ENCODE measurements at regions not wholly inside any gene's neighbourhood (a gene's known extent, or its start where the extent isn't known, plus 50 kb on each side); places are given as distances from the start of the nearest gene placed in this dataset.
"Not testable (repeated sequence)": the region's sequence is repeated elsewhere in the genome, so short reads cannot be mapped to it uniquely, and the experiment has no call there.

GRCh38 chr16:6735631-6736030, 597.0 kb upstream of the RBFOX1 start:
- no peaks in the 10 kb centered on the region for H3K36me3 ChIP-seq (ENCODE audit: insufficient read depth, low read length)
- DNase-seq (ENCODE audit: low read depth, low spot score): no peak

GRCh38 chr16:6732166-6732565, 600.5 kb upstream of the RBFOX1 start:
- no peak overlapping the region for H3K27ac ChIP-seq
- TF ChIP-seq FOXP2 (optimal IDR thresholded peaks at IDR 0.05; ENCODE audit: control extremely low read depth, extremely low read length, insufficient read depth) (no peak), EZH2 (IDR thresholded peaks at IDR 0.05) (no peak), POLR2AphosphoS5 (IDR thresholded peaks at IDR 0.05; ENCODE audit: borderline replicate concordance, low read depth, low read length) (no peak)

More at GRCh38 chr16:6735631-6736030, 597.0 kb upstream of the RBFOX1 start:
- Histone ChIP-seq H3K9me3 (ENCODE audit: low read depth, low read length) (no peaks in the 10 kb centered on the region), H3K4me3 (no peak overlapping the region), H3K27ac (no peak overlapping the region), H3K9ac (ENCODE audit: insufficient read length) (no peak overlapping the region)
- TF ChIP-seq FOXP2 (optimal IDR thresholded peaks at IDR 0.05; ENCODE audit: control extremely low read depth, extremely low read length, insufficient read depth): no peak
- TF ChIP-seq EZH2 (IDR thresholded peaks at IDR 0.05): no peak
- TF ChIP-seq POLR2AphosphoS5 (IDR thresholded peaks at IDR 0.05; ENCODE audit: borderline replicate concordance, low read depth, low read length): no peak

GRCh38 chr16:6728381-6728780, 604.3 kb upstream of the RBFOX1 start:
- H3K4me3 ChIP-seq: no peak overlapping the region
- H3K9me3 ChIP-seq (ENCODE audit: low read depth, low read length): no peaks in the 10 kb centered on the region
- no peaks in the 10 kb centered on the region for H3K36me3 ChIP-seq (ENCODE audit: insufficient read depth, low read length)
- no peak for DNase-seq (ENCODE audit: low read depth, low spot score)
- H3K27ac ChIP-seq: no peak overlapping the region
- no peak for TF ChIP-seq FOXP2 (optimal IDR thresholded peaks at IDR 0.05; ENCODE audit: control extremely low read depth, extremely low read length, insufficient read depth)
- no peak for TF ChIP-seq POLR2AphosphoS5 (IDR thresholded peaks at IDR 0.05; ENCODE audit: borderline replicate concordance, low read depth, low read length)
- TF ChIP-seq EZH2 (IDR thresholded peaks at IDR 0.05): no peak
- H3K9ac ChIP-seq (ENCODE audit: insufficient read length): no peak overlapping the region

More at GRCh38 chr16:6732166-6732565, 600.5 kb upstream of the RBFOX1 start:
- Histone ChIP-seq H3K36me3 (ENCODE audit: insufficient read depth, low read length) (no peaks in the 10 kb centered on the region), H3K9me3 (ENCODE audit: low read depth, low read length) (no peaks in the 10 kb centered on the region), H3K9ac (ENCODE audit: insufficient read length) (no peak overlapping the region), H3K4me3 (no peak overlapping the region)
- no peak for DNase-seq (ENCODE audit: low read depth, low spot score)

GRCh38 chr16:6726621-6727020, 606.0 kb upstream of the RBFOX1 start:
- Histone ChIP-seq H3K9me3 (ENCODE audit: low read depth, low read length) (no peaks in the 10 kb centered on the region), H3K9ac (ENCODE audit: insufficient read length) (no peak overlapping the region), H3K27ac (no peak overlapping the region), H3K4me3 (no peak overlapping the region), H3K36me3 (ENCODE audit: insufficient read depth, low read length) (no peaks in the 10 kb centered on the region)
- TF ChIP-seq FOXP2 (optimal IDR thresholded peaks at IDR 0.05; ENCODE audit: control extremely low read depth, extremely low read length, insufficient read depth) (no peak), EZH2 (IDR thresholded peaks at IDR 0.05) (no peak), POLR2AphosphoS5 (IDR thresholded peaks at IDR 0.05; ENCODE audit: borderline replicate concordance, low read depth, low read length) (no peak)
- no peak for DNase-seq (ENCODE audit: low read depth, low spot score)

GRCh38 chr16:6725634-6726331, 606.9 kb upstream of the RBFOX1 start:
- Histone ChIP-seq H3K4me3 (no peak overlapping the region), H3K9me3 (ENCODE audit: low read depth, low read length) (no peaks in the 10 kb centered on the region), H3K27ac (no peak overlapping the region), H3K9ac (ENCODE audit: insufficient read length) (no peak overlapping the region), H3K36me3 (ENCODE audit: insufficient read depth, low read length) (no peaks in the 10 kb centered on the region)
- TF ChIP-seq FOXP2 (optimal IDR thresholded peaks at IDR 0.05; ENCODE audit: control extremely low read depth, extremely low read length, insufficient read depth) (no peak), EZH2 (IDR thresholded peaks at IDR 0.05) (no peak), POLR2AphosphoS5 (IDR thresholded peaks at IDR 0.05; ENCODE audit: borderline replicate concordance, low read depth, low read length) (no peak)
- DNase-seq (ENCODE audit: low read depth, low spot score): no peak

- not testable (repeated sequence) for H3K4me3 ChIP-seq
Measured at GRCh38 chr16:6725206-6725605, 607.4 kb upstream of the RBFOX1 start.

GRCh38 chr16:6722786-6723185, 609.9 kb upstream of the RBFOX1 start:
- TF ChIP-seq POLR2AphosphoS5 (IDR thresholded peaks at IDR 0.05; ENCODE audit: borderline replicate concordance, low read depth, low read length) (no peak), EZH2 (IDR thresholded peaks at IDR 0.05) (no peak), FOXP2 (optimal IDR thresholded peaks at IDR 0.05; ENCODE audit: control extremely low read depth, extremely low read length, insufficient read depth) (no peak)
- H3K36me3 ChIP-seq (ENCODE audit: insufficient read depth, low read length): no peaks in the 10 kb centered on the region
- H3K9ac ChIP-seq (ENCODE audit: insufficient read length): no peak overlapping the region
- no peaks in the 10 kb centered on the region for H3K9me3 ChIP-seq (ENCODE audit: low read depth, low read length)
- no peak overlapping the region for H3K4me3 ChIP-seq
- H3K27ac ChIP-seq: no peak overlapping the region
- no peak for DNase-seq (ENCODE audit: low read depth, low spot score)

More at GRCh38 chr16:6725206-6725605, 607.4 kb upstream of the RBFOX1 start:
- H3K9ac ChIP-seq (ENCODE audit: insufficient read length); H3K27ac ChIP-seq; H3K9me3 ChIP-seq (ENCODE audit: low read depth, low read length); DNase-seq (ENCODE audit: low read depth, low spot score); H3K36me3 ChIP-seq (ENCODE audit: insufficient read depth, low read length): not testable (repeated sequence)

GRCh38 chr16:6714510-6714909, 618.1 kb upstream of the RBFOX1 start:
- Histone ChIP-seq H3K9ac (ENCODE audit: insufficient read length) (no peak overlapping the region), H3K9me3 (ENCODE audit: low read depth, low read length) (no peaks in the 10 kb centered on the region), H3K27ac (no peak overlapping the region), H3K4me3 (no peak overlapping the region), H3K36me3 (ENCODE audit: insufficient read depth, low read length) (no peaks in the 10 kb centered on the region)
- no peak for DNase-seq (ENCODE audit: low read depth, low spot score)
- no peak for TF ChIP-seq EZH2 (IDR thresholded peaks at IDR 0.05)
- TF ChIP-seq POLR2AphosphoS5 (IDR thresholded peaks at IDR 0.05; ENCODE audit: borderline replicate concordance, low read depth, low read length): no peak
- TF ChIP-seq FOXP2 (optimal IDR thresholded peaks at IDR 0.05; ENCODE audit: control extremely low read depth, extremely low read length, insufficient read depth): no peak

- H3K4me3 ChIP-seq: no peak overlapping the region
- H3K9me3 ChIP-seq (ENCODE audit: low read depth, low read length): no peaks in the 10 kb centered on the region
- no peaks in the 10 kb centered on the region for H3K36me3 ChIP-seq (ENCODE audit: insufficient read depth, low read length)
- no peak for DNase-seq (ENCODE audit: low read depth, low spot score)
- TF ChIP-seq FOXP2 (optimal IDR thresholded peaks at IDR 0.05; ENCODE audit: control extremely low read depth, extremely low read length, insufficient read depth): no peak
- TF ChIP-seq POLR2AphosphoS5 (IDR thresholded peaks at IDR 0.05; ENCODE audit: borderline replicate concordance, low read depth, low read length): no peak
- no peak for TF ChIP-seq EZH2 (IDR thresholded peaks at IDR 0.05)
- H3K9ac ChIP-seq (ENCODE audit: insufficient read length): no peak overlapping the region
- no peak overlapping the region for H3K27ac ChIP-seq
Measured at GRCh38 chr16:6709736-6710135, 622.9 kb upstream of the RBFOX1 start.

All from SK-N-MC (cell line).